ENCODE measurements at regions not wholly inside any gene's neighbourhood (a gene's known extent, or its start where the extent isn't known, plus 50 kb on each side); places are given as distances from the start of the nearest gene placed in this dataset.

GRCh38 chr6:159397753-159398152, 228.6 kb downstream of the FNDC1 start:
- TF ChIP-seq ZSCAN18 (tag by site-specific recombination; IDR thresholded peaks at IDR 0.05) (no peak), CTCF (tag by site-specific recombination; IDR thresholded peaks at IDR 0.05) (no peak), ZNF121 (tag by site-specific recombination; IDR thresholded peaks at IDR 0.05) (no peak), PATZ1 (tag by site-specific recombination; IDR thresholded peaks at IDR 0.05) (no peak), ZNF423 (tag by site-specific recombination; IDR thresholded peaks at IDR 0.05) (no peak), ZNF223 (tag by site-specific recombination; IDR thresholded peaks at IDR 0.05) (no peak), ZNF529 (tag by site-specific recombination; IDR thresholded peaks at IDR 0.05; ENCODE audit: insufficient replicate concordance) (no peak), YY1 (tag by site-specific recombination; IDR thresholded peaks at IDR 0.05) (no peak), ZNF174 (tag by site-specific recombination; IDR thresholded peaks at IDR 0.05) (no peak)

Measured in HEK293 (cell line).